Liver (tissue), 3 donors: ENCODE measurements at regions not wholly inside any gene's neighbourhood (a gene's known extent, or its start where the extent isn't known, plus 50 kb on each side); places are given as distances from the start of the nearest gene placed in this dataset.

Source experiments
- HNF4G ChIP-seq: IDR thresholded peaks from 2 replicates; pipeline ENCODE4 v1.6.1; 2016; ENCODE audit warnings: antibody characterized with exemption
- RAD21 ChIP-seq, 2 donors: IDR thresholded peaks; 2 replicates each; pipeline ENCODE4 v1.6.1; 2016; ENCODE audit warnings: antibody characterized with exemption in 2 of 2, mild to moderate bottlenecking in 2 of 2
- RXRA ChIP-seq, 2 donors: IDR thresholded peaks; 2 replicates each; pipeline ENCODE4 v1.6.1; 2017 to 2018; ENCODE audit warnings: antibody characterized with exemption in 2 of 2, mild to moderate bottlenecking in 1 of 2
- TF ChIP-seq, protein P1 (sequence below): fragments of 150-350 bp; IDR thresholded peaks from 2 replicates; pipeline ENCODE4 v1.5.1; 2017; ENCODE audit warnings: improper control_type of control experiment, low read depth, low read length; ENCODE audit not compliant: missing input control
- donor health status: healthy.
- donor health status: healthy.

DNA sequence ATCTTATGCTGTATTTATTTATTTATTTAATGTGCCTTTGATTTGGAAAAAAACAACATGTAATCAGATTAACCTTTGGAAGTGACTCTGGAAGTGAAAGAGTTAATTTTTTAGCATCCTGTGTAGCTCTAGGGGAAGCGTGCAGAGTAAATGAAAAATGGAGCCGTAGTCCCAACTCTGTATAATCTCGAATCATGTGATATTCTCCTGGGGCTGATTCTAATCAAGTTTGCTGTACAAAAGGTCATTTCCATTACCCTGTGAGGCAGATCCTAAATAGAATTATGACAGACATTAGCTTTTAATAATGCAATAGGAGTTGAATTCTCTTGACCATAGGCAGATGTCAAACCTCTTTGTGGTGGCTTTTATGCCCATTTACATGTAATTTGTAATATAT lies 238.6 kb upstream of the CSNK1A1L start:
- TF ChIP-seq, protein P1, sequence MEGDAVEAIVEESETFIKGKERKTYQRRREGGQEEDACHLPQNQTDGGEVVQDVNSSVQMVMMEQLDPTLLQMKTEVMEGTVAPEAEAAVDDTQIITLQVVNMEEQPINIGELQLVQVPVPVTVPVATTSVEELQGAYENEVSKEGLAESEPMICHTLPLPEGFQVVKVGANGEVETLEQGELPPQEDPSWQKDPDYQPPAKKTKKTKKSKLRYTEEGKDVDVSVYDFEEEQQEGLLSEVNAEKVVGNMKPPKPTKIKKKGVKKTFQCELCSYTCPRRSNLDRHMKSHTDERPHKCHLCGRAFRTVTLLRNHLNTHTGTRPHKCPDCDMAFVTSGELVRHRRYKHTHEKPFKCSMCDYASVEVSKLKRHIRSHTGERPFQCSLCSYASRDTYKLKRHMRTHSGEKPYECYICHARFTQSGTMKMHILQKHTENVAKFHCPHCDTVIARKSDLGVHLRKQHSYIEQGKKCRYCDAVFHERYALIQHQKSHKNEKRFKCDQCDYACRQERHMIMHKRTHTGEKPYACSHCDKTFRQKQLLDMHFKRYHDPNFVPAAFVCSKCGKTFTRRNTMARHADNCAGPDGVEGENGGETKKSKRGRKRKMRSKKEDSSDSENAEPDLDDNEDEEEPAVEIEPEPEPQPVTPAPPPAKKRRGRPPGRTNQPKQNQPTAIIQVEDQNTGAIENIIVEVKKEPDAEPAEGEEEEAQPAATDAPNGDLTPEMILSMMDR, result no peak
- TF ChIP-seq RAD21 (IDR thresholded peaks at IDR 0.05), result no peak
- no peak for TF ChIP-seq RXRA (IDR thresholded peaks at IDR 0.05)
- TF ChIP-seq HNF4G, result no peak
